SK-N-SH (cell line): ENCODE measurements at regions not wholly inside any gene's neighbourhood (a gene's known extent, or its start where the extent isn't known, plus 50 kb on each side); places are given as distances from the start of the nearest gene placed in this dataset.

Experiments
- CTCF ChIA-PET: fragments of 300-600, 350-600 bp; formaldehyde crosslinking; extraction: SDS; loops from one replicate; lab custom pipeline; 2021; lab: Yijun Ruan, JAX
- POLR2A ChIA-PET: fragments of 350-600 bp; sonication (Branson Sonifier 250); formaldehyde crosslinking; extraction: SDS; loops from one replicate; lab custom pipeline; 2020; ENCODE audit warnings: antibody characterized with exemption, inconsistent platforms; lab: Yijun Ruan, JAX
- DNase-seq: peaks from one replicate; pipeline ENCODE4 v3.0.0; 2012
- H2AFZ ChIP-seq: fragments of 200-600 bp; sonication (generic); 2 replicates; pipeline ENCODE4 v1.8.1; 2016; ENCODE audit warnings: antibody characterized with exemption, mild to moderate bottlenecking, low read depth
- H3F3A ChIP-seq: fragments of 200-600 bp; sonication (generic); replicated peaks from 2 replicates; pipeline ENCODE3; 2016; ENCODE audit warnings: antibody characterized with exemption, mild to moderate bottlenecking; ENCODE audit not compliant: insufficient read depth
- H3K27ac ChIP-seq, 2 experiments: fragments of 200-500 bp in 1 of 2; fragments of 200-600 bp in 1 of 2; sonication (Bioruptor generic) in 1 of 2; sonication (generic), shearing (Covaris generic) in 1 of 2; 2 replicates each; pipeline versions ENCODE4 v1.5.1 to v1.6.1; 2014 to 2016; ENCODE audit warnings: low read depth in 2 of 2, inconsistent platforms in 1 of 2, low read length in 1 of 2, mild to moderate bottlenecking in 1 of 2, mixed read lengths in 1 of 2
- H3K27me3 ChIP-seq: fragments of 200-600 bp; sonication (generic), shearing (Covaris generic); 2 replicates; pipeline ENCODE4 v1.6.1; 2016; ENCODE audit warnings: mixed run types; ENCODE audit not compliant: insufficient read depth
- H3K36me3 ChIP-seq, 2 experiments: fragments of 200-500 bp in 1 of 2; fragments of 200-600 bp in 1 of 2; sonication (Bioruptor generic) in 1 of 2; sonication (generic) in 1 of 2; replicated peaks in 1 of 2; 2 replicates each; pipeline versions ENCODE3 to v1.5.1; 2014 to 2016; ENCODE audit warnings: low read length in 1 of 2, mild to moderate bottlenecking in 1 of 2; ENCODE audit not compliant: insufficient read depth in 2 of 2, control insufficient read depth in 1 of 2
- H3K4me1 ChIP-seq, 2 experiments: fragments of 200-500 bp in 1 of 2; fragments of 200-600 bp in 1 of 2; sonication (Bioruptor generic) in 1 of 2; sonication (generic), shearing (Covaris generic) in 1 of 2; 2 replicates each; pipeline versions ENCODE4 v1.5.1 to v1.6.1; 2014 to 2016; ENCODE audit warnings: low read depth in 1 of 2, low read length in 1 of 2, mixed run types in 1 of 2; ENCODE audit not compliant: insufficient read depth in 2 of 2, control insufficient read depth in 1 of 2
- H3K4me2 ChIP-seq: fragments of 200-600 bp; sonication (generic), shearing (Covaris generic); 2 replicates; pipeline ENCODE4 v1.6.1; 2017; ENCODE audit warnings: mixed run types
- H3K4me3 ChIP-seq, 2 experiments: fragments of 200-500 bp in 1 of 2; fragments of 200-600 bp in 1 of 2; sonication (Bioruptor generic) in 1 of 2; sonication (generic), shearing (Covaris generic) in 1 of 2; 2 replicates each; pipeline versions ENCODE4 v1.5.1 to v1.8.1; 2014 to 2016; ENCODE audit warnings: low read depth in 2 of 2, inconsistent platforms in 1 of 2, low read length in 1 of 2, mild to moderate bottlenecking in 1 of 2, mixed read lengths in 1 of 2, moderate library complexity in 1 of 2
- H3K79me2 ChIP-seq: fragments of 200-600 bp; sonication (generic); 2 replicates; pipeline ENCODE4 v1.8.1; 2017; ENCODE audit warnings: mild to moderate bottlenecking; ENCODE audit not compliant: insufficient read depth
- H3K9ac ChIP-seq: fragments of 200-600 bp; sonication (generic); 2 replicates; pipeline ENCODE4 v1.6.1; 2017; ENCODE audit warnings: mixed run types
- H3K9me2 ChIP-seq: fragments of 200-600 bp; sonication (generic); 2 replicates; pipeline ENCODE4 v1.6.1; 2017; ENCODE audit warnings: mixed run types
- H3K9me3 ChIP-seq: fragments of 200-600 bp; sonication (generic); 2 replicates; pipeline ENCODE4 v1.6.1; 2017; ENCODE audit warnings: mixed run types, mild to moderate bottlenecking, moderate library complexity
- H4K20me1 ChIP-seq: fragments of 200-600 bp; sonication (generic); 2 replicates; pipeline ENCODE4 v1.6.1; 2017; ENCODE audit warnings: mild to moderate bottlenecking, mixed run types; ENCODE audit not compliant: insufficient read depth
- CTCF ChIP-seq: fragments of 200-600 bp; sonication (generic); IDR thresholded peaks from 2 replicates; pipeline ENCODE4 v1.6.1; 2017; ENCODE audit warnings: antibody characterized with exemption, mild to moderate bottlenecking, moderate library complexity
- EP300 ChIP-seq, 2 experiments: IDR thresholded peaks; 2 replicates each; pipeline versions ENCODE4 v1.4.0 to v1.6.1; 2012; ENCODE audit warnings: borderline replicate concordance in 1 of 2, low read depth in 1 of 2, low read length in 1 of 2
- EZH2phosphoT487 ChIP-seq: fragments of 200-600 bp; sonication (generic); IDR thresholded peaks from 2 replicates; pipeline ENCODE4 v1.6.1; 2017; ENCODE audit warnings: low read depth, mixed run types, mild to moderate bottlenecking, antibody characterized with exemption, moderate library complexity, borderline replicate concordance
- FOSL2 ChIP-seq: IDR thresholded peaks from 2 replicates; pipeline ENCODE4 v1.4.0; 2012; ENCODE audit warnings: low read depth, mild to moderate bottlenecking, moderate library complexity, borderline replicate concordance
- FOXJ3 ChIP-seq: sonication (generic); formaldehyde crosslinking; IDR thresholded peaks from 2 replicates; pipeline ENCODE4 v1.5.1; 2020; ENCODE audit warnings: mild to moderate bottlenecking, missing genetic modification reagents
- GABPA ChIP-seq: IDR thresholded peaks from 2 replicates; pipeline ENCODE4 v1.4.0; 2012; ENCODE audit warnings: low read depth, mild to moderate bottlenecking
- MEF2A ChIP-seq: IDR thresholded peaks from 2 replicates; pipeline ENCODE4 v1.4.0; 2012; ENCODE audit warnings: low read depth, borderline replicate concordance
- NFIC ChIP-seq: IDR thresholded peaks from 2 replicates; pipeline ENCODE4 v1.4.0; 2012; ENCODE audit warnings: borderline replicate concordance
- RFX5 ChIP-seq: IDR thresholded peaks from 2 replicates; pipeline ENCODE4 v1.6.1; 2012; ENCODE audit warnings: mild to moderate bottlenecking, improper control_type of control experiment, low read length
- RXRA ChIP-seq: IDR thresholded peaks from 2 replicates; pipeline ENCODE4 v1.4.0; 2012; ENCODE audit warnings: low read depth, mild to moderate bottlenecking, borderline replicate concordance
- TCF12 ChIP-seq: IDR thresholded peaks from 2 replicates; pipeline ENCODE4 v1.4.0; 2012
- WGBS: methylation state at CpG from one replicate; pipeline ENCODE4 v1.1.6; 2017; ENCODE audit warnings: low lambda C conversion rate; 5-methylcytosine and 5-hydroxymethylcytosine counted together
- TF ChIP-seq, protein P1 (sequence below): fragments of 150-350 bp; IDR thresholded peaks from 2 replicates; pipeline ENCODE4 v1.6.1; 2016; ENCODE audit warnings: mild to moderate bottlenecking, low read depth, low read length

DNA sequence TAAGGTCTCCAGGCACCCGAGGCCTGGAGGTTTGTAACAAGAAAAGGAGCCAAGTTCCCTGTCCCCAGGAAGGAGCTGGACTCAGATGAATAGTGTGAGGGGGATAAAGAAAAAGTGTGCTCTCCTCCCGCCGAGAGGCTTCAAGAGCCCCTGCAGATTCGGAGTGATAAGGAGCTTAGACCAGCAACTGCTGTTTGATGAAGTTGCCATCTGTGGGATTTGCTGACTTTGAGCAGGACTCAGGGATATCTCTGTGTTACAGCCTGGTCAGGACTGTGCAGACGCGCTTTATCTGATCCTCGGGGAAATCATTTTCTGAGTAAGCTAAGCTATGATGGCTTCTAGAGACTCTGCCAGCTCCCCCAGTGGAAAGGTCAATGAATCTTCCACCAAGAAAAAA, 1017.0 kb downstream of the TBC1D22A start (continued):
- no peak for TF ChIP-seq CTCF
- no peak for TF ChIP-seq EZH2phosphoT487
- TF ChIP-seq NFIC: no peak
- no peak for TF ChIP-seq RXRA
- TF ChIP-seq, protein P1, sequence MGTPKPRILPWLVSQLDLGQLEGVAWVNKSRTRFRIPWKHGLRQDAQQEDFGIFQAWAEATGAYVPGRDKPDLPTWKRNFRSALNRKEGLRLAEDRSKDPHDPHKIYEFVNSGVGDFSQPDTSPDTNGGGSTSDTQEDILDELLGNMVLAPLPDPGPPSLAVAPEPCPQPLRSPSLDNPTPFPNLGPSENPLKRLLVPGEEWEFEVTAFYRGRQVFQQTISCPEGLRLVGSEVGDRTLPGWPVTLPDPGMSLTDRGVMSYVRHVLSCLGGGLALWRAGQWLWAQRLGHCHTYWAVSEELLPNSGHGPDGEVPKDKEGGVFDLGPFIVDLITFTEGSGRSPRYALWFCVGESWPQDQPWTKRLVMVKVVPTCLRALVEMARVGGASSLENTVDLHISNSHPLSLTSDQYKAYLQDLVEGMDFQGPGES: no peak
- no peak for TF ChIP-seq FOXJ3 (CRISPR knock-in tag)
- TF ChIP-seq, all 33 proteins: peak for 0

DNA sequence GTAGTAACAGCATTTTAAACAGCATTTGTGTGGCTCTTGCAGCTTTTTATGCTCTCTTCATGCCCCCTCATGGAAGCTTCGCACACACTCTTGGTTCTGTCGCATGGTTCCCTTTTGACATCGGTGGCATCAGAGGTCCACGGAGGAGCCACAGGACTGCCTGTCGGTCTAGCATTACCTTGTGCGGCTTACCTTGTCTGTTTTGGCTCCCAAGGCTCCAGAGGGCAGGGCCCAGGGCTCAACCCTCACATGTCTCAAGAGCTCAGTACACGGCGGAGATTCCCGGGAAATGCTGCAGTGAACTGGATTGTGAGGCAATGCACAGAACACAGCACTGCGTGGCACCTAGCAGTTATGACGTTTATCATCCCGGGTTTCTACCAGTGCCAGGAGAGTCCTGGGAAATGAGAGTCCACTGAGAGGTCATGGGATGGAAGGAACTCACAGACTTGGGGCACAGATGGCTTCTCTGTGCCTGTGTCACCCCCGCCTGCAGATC, 1015.8 kb downstream of the TBC1D22A start:
- Histone ChIP-seq H3K36me3 (no peaks in the 10 kb centered on the region), H3F3A (no peaks in the 10 kb centered on the region), H3K9me3 (no peaks in the 10 kb centered on the region), H3K27ac (no peak overlapping the region), H3K9me2 (no peaks in the 10 kb centered on the region), H2AFZ (no peak overlapping the region), H4K20me1 (no peaks in the 10 kb centered on the region), H3K79me2 (no peaks in the 10 kb centered on the region), H3K27me3 (no peaks in the 10 kb centered on the region), H3K4me3 (no peak overlapping the region), H3K9ac (no peak overlapping the region), H3K4me2 (no peak overlapping the region), H3K4me1 (no peaks in the 10 kb centered on the region; a peak in 1 of 4 replicates)
- TF ChIP-seq RFX5 (no peak), CTCF (no peak), GABPA (no peak), MEF2A (no peak), EP300 (IDR thresholded peaks at IDR 0.05; ENCODE audit: borderline replicate concordance in 1 of 2, low read depth in 1 of 2, low read length in 1 of 2) (no peak), TCF12 (no peak), FOSL2 (no peak), FOXJ3 (CRISPR knock-in tag) (no peak)
- CTCF ChIA-PET: no interaction called here
- DNase-seq: no peak
- WGBS: 24% methylated on average over 13 of the region's 13 CpGs
- POLR2A ChIA-PET: no interaction called here
